ENCODE measurements at regions not wholly inside any gene's neighbourhood (a gene's known extent, or its start where the extent isn't known, plus 50 kb on each side); places are given as distances from the start of the nearest gene placed in this dataset.

GRCh38 chr15:96595951-96596350, 265.5 kb downstream of the NR2F2 start:
- no CpG with 5 or more reads among the region's 3 CpGs for WGBS (ENCODE audit: insufficient coverage, low lambda C conversion rate)
- H3K4me3 ChIP-seq (ENCODE audit: low read length), result no peak overlapping the region

GRCh38 chr15:96598514-96598913, 268.0 kb downstream of the NR2F2 start:
- H3K27me3 ChIP-seq (ENCODE audit: control insufficient read depth, insufficient read depth, low read length), result no peaks in the 10 kb centered on the region
- no peak overlapping the region for H3K4me3 ChIP-seq (ENCODE audit: low read length)
- H3K36me3 ChIP-seq (ENCODE audit: control insufficient read depth, insufficient read depth, low read length), result no peaks in the 10 kb centered on the region
- no peaks in the 10 kb centered on the region for H3K9me3 ChIP-seq (ENCODE audit: control insufficient read depth, low read depth, low read length)
- no peak overlapping the region for H3K27ac ChIP-seq (ENCODE audit: low read length)
- H3K4me1 ChIP-seq (ENCODE audit: control insufficient read depth, insufficient read depth, low read length), result no peaks in the 10 kb centered on the region
- 100% methylated on average over 2 of the region's 5 CpGs for WGBS (ENCODE audit: insufficient coverage, low lambda C conversion rate)
- DNase-seq, result no peak

More at GRCh38 chr15:96595951-96596350, 265.5 kb downstream of the NR2F2 start:
- no peaks in the 10 kb centered on the region for H3K9me3 ChIP-seq (ENCODE audit: control insufficient read depth, low read depth, low read length)
- H3K36me3 ChIP-seq (ENCODE audit: control insufficient read depth, insufficient read depth, low read length), result no peaks in the 10 kb centered on the region
- DNase-seq, result no peak
- peaks cover 3% of the 10 kb centered on the region for H3K27me3 ChIP-seq (ENCODE audit: control insufficient read depth, insufficient read depth, low read length)
- no peaks in the 10 kb centered on the region for H3K4me1 ChIP-seq (ENCODE audit: control insufficient read depth, insufficient read depth, low read length)
- no peak overlapping the region for H3K27ac ChIP-seq (ENCODE audit: low read length)

GRCh38 chr15:96599268-96599667, 268.8 kb downstream of the NR2F2 start:
- Histone ChIP-seq H3K27ac (ENCODE audit: low read length) (no peak overlapping the region), H3K27me3 (ENCODE audit: control insufficient read depth, insufficient read depth, low read length) (no peaks in the 10 kb centered on the region), H3K4me1 (ENCODE audit: control insufficient read depth, insufficient read depth, low read length) (no peaks in the 10 kb centered on the region), H3K4me3 (ENCODE audit: low read length) (no peak overlapping the region), H3K36me3 (ENCODE audit: control insufficient read depth, insufficient read depth, low read length) (no peaks in the 10 kb centered on the region), H3K9me3 (ENCODE audit: control insufficient read depth, low read depth, low read length) (no peaks in the 10 kb centered on the region)
- no peak for DNase-seq
- WGBS (ENCODE audit: insufficient coverage, low lambda C conversion rate), result no CpG with 5 or more reads among the region's 3 CpGs

GRCh38 chr15:96600350-96600749, 269.9 kb downstream of the NR2F2 start:
- H3K27ac ChIP-seq (ENCODE audit: low read length), result no peak overlapping the region
- no peaks in the 10 kb centered on the region for H3K27me3 ChIP-seq (ENCODE audit: control insufficient read depth, insufficient read depth, low read length)
- no peak for DNase-seq
- no peaks in the 10 kb centered on the region for H3K9me3 ChIP-seq (ENCODE audit: control insufficient read depth, low read depth, low read length)
- 100% methylated on average over 2 of the region's 4 CpGs for WGBS (ENCODE audit: insufficient coverage, low lambda C conversion rate)
- no peaks in the 10 kb centered on the region for H3K36me3 ChIP-seq (ENCODE audit: control insufficient read depth, insufficient read depth, low read length)
- no peaks in the 10 kb centered on the region for H3K4me1 ChIP-seq (ENCODE audit: control insufficient read depth, insufficient read depth, low read length)
- H3K4me3 ChIP-seq (ENCODE audit: low read length), result no peak overlapping the region

- H3K4me3 ChIP-seq (ENCODE audit: low read length), result no peak overlapping the region
- no peaks in the 10 kb centered on the region for H3K9me3 ChIP-seq (ENCODE audit: control insufficient read depth, low read depth, low read length)
- no peaks in the 10 kb centered on the region for H3K27me3 ChIP-seq (ENCODE audit: control insufficient read depth, insufficient read depth, low read length)
- H3K27ac ChIP-seq (ENCODE audit: low read length), result no peak overlapping the region
- no peak for DNase-seq
- H3K36me3 ChIP-seq (ENCODE audit: control insufficient read depth, insufficient read depth, low read length), result no peaks in the 10 kb centered on the region
- no CpG with 5 or more reads among the region's 6 CpGs for WGBS (ENCODE audit: insufficient coverage, low lambda C conversion rate)
- no peaks in the 10 kb centered on the region for H3K4me1 ChIP-seq (ENCODE audit: control insufficient read depth, insufficient read depth, low read length)
Measured at GRCh38 chr15:96606617-96607016, 276.1 kb downstream of the NR2F2 start.

- Histone ChIP-seq H3K27ac (ENCODE audit: low read length) (no peak overlapping the region), H3K4me1 (ENCODE audit: control insufficient read depth, insufficient read depth, low read length) (no peaks in the 10 kb centered on the region), H3K36me3 (ENCODE audit: control insufficient read depth, insufficient read depth, low read length) (no peaks in the 10 kb centered on the region), H3K27me3 (ENCODE audit: control insufficient read depth, insufficient read depth, low read length) (no peaks in the 10 kb centered on the region), H3K4me3 (ENCODE audit: low read length) (no peak overlapping the region), H3K9me3 (ENCODE audit: control insufficient read depth, low read depth, low read length) (no peaks in the 10 kb centered on the region)
- no peak for DNase-seq
- WGBS (ENCODE audit: insufficient coverage, low lambda C conversion rate), result 100% methylated on average over 1 of the region's 3 CpGs
Measured at GRCh38 chr15:96610757-96611156, 280.3 kb downstream of the NR2F2 start.

DNA sequence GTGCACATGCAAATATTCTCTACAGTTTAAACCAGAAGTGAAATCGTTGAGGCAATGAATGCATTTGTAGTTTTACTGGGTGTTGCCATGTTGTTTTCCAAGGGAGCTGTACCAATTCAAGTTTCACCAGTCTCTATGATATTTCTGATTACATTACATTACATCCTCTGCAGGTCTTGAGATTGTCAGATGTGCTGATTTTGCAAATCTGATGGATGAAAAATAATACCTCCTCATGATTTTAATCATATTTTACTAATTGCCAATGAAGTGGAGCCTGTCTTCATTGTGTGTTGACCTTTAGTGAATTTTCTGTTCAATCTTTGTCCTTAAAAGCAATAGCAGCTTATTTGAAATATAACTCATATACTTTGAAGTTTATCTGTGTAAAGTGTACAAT, 282.4 kb downstream of the NR2F2 start:
- DNase-seq, result no peak
- Histone ChIP-seq H3K27ac (ENCODE audit: low read length) (no peak overlapping the region), H3K36me3 (ENCODE audit: control insufficient read depth, insufficient read depth, low read length) (no peaks in the 10 kb centered on the region), H3K9me3 (ENCODE audit: control insufficient read depth, low read depth, low read length) (no peaks in the 10 kb centered on the region), H3K27me3 (ENCODE audit: control insufficient read depth, insufficient read depth, low read length) (no peaks in the 10 kb centered on the region), H3K4me3 (ENCODE audit: low read length) (no peak overlapping the region), H3K4me1 (ENCODE audit: control insufficient read depth, insufficient read depth, low read length) (no peaks in the 10 kb centered on the region)
- no CpG with 5 or more reads among the region's 1 CpG for WGBS (ENCODE audit: insufficient coverage, low lambda C conversion rate)

DNA sequence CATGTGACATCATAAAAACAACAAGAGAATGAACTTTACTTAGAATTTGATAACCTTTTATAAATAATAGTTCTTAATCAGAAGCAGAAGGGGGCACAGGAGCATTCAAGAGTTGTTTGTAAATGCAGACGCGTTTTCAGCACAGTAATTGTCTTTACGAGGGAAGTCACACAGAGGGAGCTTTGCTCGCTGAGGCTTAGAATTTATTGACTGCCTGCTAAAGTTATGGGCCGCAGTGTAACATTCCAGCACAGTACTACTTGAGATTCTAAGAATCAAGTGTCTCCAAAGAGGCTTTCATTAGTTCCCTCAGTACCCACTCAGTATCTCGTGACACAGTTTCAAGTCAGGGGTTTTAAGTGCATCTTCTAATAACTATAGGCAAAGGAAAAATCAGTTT, 288.7 kb downstream of the NR2F2 start:
- H3K36me3 ChIP-seq (ENCODE audit: control insufficient read depth, insufficient read depth, low read length), result no peaks in the 10 kb centered on the region
- H3K27ac ChIP-seq (ENCODE audit: low read length), result no peak overlapping the region
- H3K4me3 ChIP-seq (ENCODE audit: low read length), result no peak overlapping the region
- no peaks in the 10 kb centered on the region for H3K4me1 ChIP-seq (ENCODE audit: control insufficient read depth, insufficient read depth, low read length)
- H3K27me3 ChIP-seq (ENCODE audit: control insufficient read depth, insufficient read depth, low read length), result no peaks in the 10 kb centered on the region
- H3K9me3 ChIP-seq (ENCODE audit: control insufficient read depth, low read depth, low read length), result no peaks in the 10 kb centered on the region
- no CpG with 5 or more reads among the region's 6 CpGs for WGBS (ENCODE audit: insufficient coverage, low lambda C conversion rate)
- DNase-seq, result no peak

DNA sequence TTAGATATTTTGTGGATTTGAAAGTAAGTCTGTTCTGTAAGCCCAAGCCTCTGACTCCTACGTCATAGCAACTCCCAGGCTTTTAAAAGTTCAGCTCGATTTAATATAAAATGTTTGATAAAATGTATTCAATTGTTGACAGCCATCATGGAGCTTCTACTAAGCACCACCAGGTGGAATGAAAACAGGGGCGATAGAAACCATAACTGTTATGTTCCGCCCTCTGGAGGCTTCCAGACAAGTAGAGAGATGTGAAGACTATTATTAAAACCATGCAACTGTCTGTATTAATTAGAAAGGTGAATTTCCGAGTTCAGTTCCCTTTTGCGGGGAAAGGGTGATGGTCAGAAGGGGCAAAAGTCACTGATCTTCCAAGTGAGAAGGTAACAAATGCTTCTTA, 292.2 kb downstream of the NR2F2 start:
- Histone ChIP-seq H3K4me3 (ENCODE audit: low read length) (no peak overlapping the region), H3K27ac (ENCODE audit: low read length) (no peak overlapping the region), H3K27me3 (ENCODE audit: control insufficient read depth, insufficient read depth, low read length) (no peaks in the 10 kb centered on the region), H3K36me3 (ENCODE audit: control insufficient read depth, insufficient read depth, low read length) (no peaks in the 10 kb centered on the region), H3K4me1 (ENCODE audit: control insufficient read depth, insufficient read depth, low read length) (no peaks in the 10 kb centered on the region), H3K9me3 (ENCODE audit: control insufficient read depth, low read depth, low read length) (no peaks in the 10 kb centered on the region)
- 85% methylated on average over 4 of the region's 6 CpGs for WGBS (ENCODE audit: insufficient coverage, low lambda C conversion rate)
- no peak for DNase-seq

DNA sequence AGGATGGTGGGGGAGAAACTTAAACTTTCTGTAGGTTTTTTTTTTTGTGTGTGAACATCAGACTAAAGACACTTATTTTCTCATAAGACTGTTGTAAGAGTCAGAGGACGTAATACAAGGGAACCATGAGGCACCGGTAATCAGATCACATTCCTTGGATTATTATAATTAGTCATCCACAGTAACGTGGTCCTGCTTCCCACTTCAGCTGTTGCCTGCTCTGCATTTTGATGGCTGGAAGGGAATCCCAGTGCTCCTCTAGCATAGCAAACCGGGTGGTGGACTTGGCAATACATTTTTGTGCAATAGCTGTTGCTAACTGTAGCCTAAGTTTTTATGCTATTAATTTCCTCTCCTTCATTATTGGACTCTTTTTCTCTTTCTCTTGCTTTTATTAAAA, 294.8 kb downstream of the NR2F2 start:
- Histone ChIP-seq H3K36me3 (ENCODE audit: control insufficient read depth, insufficient read depth, low read length) (no peaks in the 10 kb centered on the region), H3K27ac (ENCODE audit: low read length) (no peak overlapping the region), H3K9me3 (ENCODE audit: control insufficient read depth, low read depth, low read length) (no peaks in the 10 kb centered on the region), H3K4me3 (ENCODE audit: low read length) (no peak overlapping the region), H3K27me3 (ENCODE audit: control insufficient read depth, insufficient read depth, low read length) (no peaks in the 10 kb centered on the region), H3K4me1 (ENCODE audit: control insufficient read depth, insufficient read depth, low read length) (no peaks in the 10 kb centered on the region)
- WGBS (ENCODE audit: insufficient coverage, low lambda C conversion rate), result no CpG with 5 or more reads among the region's 4 CpGs
- no peak for DNase-seq

- no peak for DNase-seq
- H3K9me3 ChIP-seq (ENCODE audit: control insufficient read depth, low read depth, low read length), result no peaks in the 10 kb centered on the region
- no peaks in the 10 kb centered on the region for H3K4me1 ChIP-seq (ENCODE audit: control insufficient read depth, insufficient read depth, low read length)
- no peaks in the 10 kb centered on the region for H3K36me3 ChIP-seq (ENCODE audit: control insufficient read depth, insufficient read depth, low read length)
- no CpG with 5 or more reads among the region's 13 CpGs for WGBS (ENCODE audit: insufficient coverage, low lambda C conversion rate)
- H3K4me3 ChIP-seq (ENCODE audit: low read length), result no peak overlapping the region
- no peak overlapping the region for H3K27ac ChIP-seq (ENCODE audit: low read length)
- H3K27me3 ChIP-seq (ENCODE audit: control insufficient read depth, insufficient read depth, low read length), result no peaks in the 10 kb centered on the region
Measured at GRCh38 chr15:96627031-96627568, 296.6 kb downstream of the NR2F2 start.

Data from large intestine (tissue), 3 donors.